Hematopoietic multipotent progenitor cell treated with erythropoietin and hydrocortisone succinate and interleukin-3 and kit ligand, for 15 days (in vitro differentiated cells): ENCODE measurements at regions not wholly inside any gene's neighbourhood (a gene's known extent, or its start where the extent isn't known, plus 50 kb on each side); places are given as distances from the start of the nearest gene placed in this dataset.
"Not testable (repeated sequence)": the region's sequence is repeated elsewhere in the genome, so short reads cannot be mapped to it uniquely, and the experiment has no call there.

Experiments
- DNase-seq: peaks from one replicate; pipeline ENCODE4 v3.0.0-alpha.2; 2015; ENCODE audit warnings: low spot score

- no peak for DNase-seq
Observed at GRCh38 chr3:110946810-110947209, 124.8 kb upstream of the NECTIN3 start.

- DNase-seq, result not testable (repeated sequence)
Observed at GRCh38 chr3:110949194-110949593, 122.4 kb upstream of the NECTIN3 start.

- no peak for DNase-seq
Observed at GRCh38 chr3:110955301-110955880, 116.2 kb upstream of the NECTIN3 start.

GRCh38 chr3:110956081-110956480 lies 115.5 kb upstream of the NECTIN3 start:
- DNase-seq, result no peak

- no peak for DNase-seq
Observed at GRCh38 chr3:110957247-110958025, 114.2 kb upstream of the NECTIN3 start.

- DNase-seq, result no peak
Observed at GRCh38 chr3:110958313-110959147, 113.1 kb upstream of the NECTIN3 start.

- no peak for DNase-seq
Observed at GRCh38 chr3:110965976-110966375, 105.6 kb upstream of the NECTIN3 start.

- DNase-seq, result no peak
Observed at GRCh38 chr3:110966966-110967663, 104.5 kb upstream of the NECTIN3 start.

GRCh38 chr3:110968076-110968475 lies 103.5 kb upstream of the NECTIN3 start:
- no peak for DNase-seq

- DNase-seq, result no peak
Observed at GRCh38 chr3:110969229-110970211, 102.1 kb upstream of the NECTIN3 start.

GRCh38 chr3:110971010-110971601 lies 100.5 kb upstream of the NECTIN3 start:
- DNase-seq, result no peak

GRCh38 chr3:110973263-110973895 lies 98.2 kb upstream of the NECTIN3 start:
- DNase-seq, result no peak

GRCh38 chr3:110974902-110975301 lies 96.7 kb upstream of the NECTIN3 start:
- no peak for DNase-seq

GRCh38 chr3:110984456-110985250 lies 87.0 kb upstream of the NECTIN3 start:
- no peak for DNase-seq

- DNase-seq, result no peak
Observed at GRCh38 chr3:110989446-110989845, 82.2 kb upstream of the NECTIN3 start.

- no peak for DNase-seq
Observed at GRCh38 chr3:110995461-110996231, 76.0 kb upstream of the NECTIN3 start.

GRCh38 chr3:110998766-110999165 lies 72.8 kb upstream of the NECTIN3 start:
- not testable (repeated sequence) for DNase-seq

GRCh38 chr3:111006485-111006884 lies 65.1 kb upstream of the NECTIN3 start:
- not testable (repeated sequence) for DNase-seq
